ENCODE measurements at regions not wholly inside any gene's neighbourhood (a gene's known extent, or its start where the extent isn't known, plus 50 kb on each side); places are given as distances from the start of the nearest gene placed in this dataset.
"Not testable (repeated sequence)": the region's sequence is repeated elsewhere in the genome, so short reads cannot be mapped to it uniquely, and the experiment has no call there.

DNA sequence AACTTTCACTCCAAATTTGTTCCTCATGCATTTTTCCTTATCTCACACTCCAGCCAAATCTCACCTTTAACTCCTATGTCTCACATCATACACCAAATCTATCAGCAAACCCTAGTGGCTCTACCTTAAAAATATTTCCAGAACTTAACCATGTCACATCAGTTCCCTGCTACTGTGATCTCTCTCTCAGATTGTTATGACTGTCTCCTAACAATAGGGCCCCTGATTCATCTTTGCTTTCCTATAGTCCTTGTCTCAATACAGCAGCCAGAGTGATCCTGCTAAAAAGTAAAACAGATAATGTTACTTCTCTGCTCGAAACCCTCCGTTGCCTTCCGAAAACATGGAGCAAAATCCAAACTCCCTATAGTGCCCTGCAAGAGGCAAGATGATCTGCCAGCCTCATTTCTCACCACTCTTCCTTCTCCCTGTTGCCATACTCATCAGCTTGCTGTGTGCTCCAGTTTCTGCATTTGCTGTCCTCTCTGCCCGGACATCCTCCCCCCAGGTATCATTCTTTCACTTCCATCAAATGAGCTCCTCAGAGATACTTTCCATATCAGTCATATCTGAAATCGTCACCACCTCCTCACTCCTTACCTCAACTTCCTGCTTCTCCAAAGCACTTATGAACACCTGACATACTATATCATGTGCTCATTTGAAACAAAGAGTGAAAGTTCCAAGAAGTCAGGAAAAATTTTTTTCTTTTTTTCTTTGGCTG is 293.4 kb upstream of the NR3C2 start:
- DNase-seq: peak; percentile 50

DNA sequence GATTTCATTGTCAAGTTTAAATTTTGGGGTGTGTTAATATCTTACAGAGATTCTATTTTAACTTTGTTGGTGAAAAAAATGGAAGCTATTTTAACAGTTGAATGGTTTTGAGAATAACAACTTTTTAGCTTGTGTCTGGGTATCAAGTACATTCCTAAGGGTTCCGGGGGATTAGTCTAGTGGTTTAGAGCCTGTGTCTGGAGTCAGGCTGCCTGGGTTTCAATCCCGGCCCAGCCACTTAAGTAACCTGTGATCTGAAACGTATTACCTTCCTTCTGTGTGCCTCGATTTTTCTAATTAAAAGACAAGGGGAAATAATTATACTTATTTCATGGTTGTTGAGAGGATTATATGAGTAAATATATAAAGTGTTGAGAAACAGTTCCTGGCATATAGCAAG is 288.6 kb upstream of the NR3C2 start:
- no peak for DNase-seq

DNA sequence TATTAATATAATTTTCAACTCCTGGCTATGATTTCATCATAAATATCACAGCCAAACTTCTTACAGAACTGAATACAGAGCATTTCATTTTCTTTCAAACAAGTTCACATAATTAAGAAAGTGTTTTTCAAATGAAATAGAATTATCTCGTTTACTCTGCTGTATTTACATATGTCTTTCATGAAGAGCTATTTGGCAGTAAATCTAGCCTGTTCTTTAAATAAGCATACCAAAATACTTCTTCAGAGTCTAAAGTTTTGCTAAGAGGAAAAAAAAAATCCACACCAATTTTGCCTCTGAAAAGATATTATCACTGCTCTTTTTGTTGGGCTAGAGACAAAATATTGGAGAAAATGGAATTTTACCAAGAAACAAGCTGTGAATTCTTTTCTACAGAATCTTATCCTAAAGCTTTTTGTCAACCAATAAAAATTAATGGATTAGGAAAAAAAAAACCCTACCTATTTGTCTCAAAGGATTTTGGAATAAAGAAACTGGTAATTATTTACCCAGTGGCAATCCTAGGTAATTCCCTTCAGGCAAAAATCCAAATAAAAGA is 287.9 kb upstream of the NR3C2 start:
- no peak for DNase-seq

DNA sequence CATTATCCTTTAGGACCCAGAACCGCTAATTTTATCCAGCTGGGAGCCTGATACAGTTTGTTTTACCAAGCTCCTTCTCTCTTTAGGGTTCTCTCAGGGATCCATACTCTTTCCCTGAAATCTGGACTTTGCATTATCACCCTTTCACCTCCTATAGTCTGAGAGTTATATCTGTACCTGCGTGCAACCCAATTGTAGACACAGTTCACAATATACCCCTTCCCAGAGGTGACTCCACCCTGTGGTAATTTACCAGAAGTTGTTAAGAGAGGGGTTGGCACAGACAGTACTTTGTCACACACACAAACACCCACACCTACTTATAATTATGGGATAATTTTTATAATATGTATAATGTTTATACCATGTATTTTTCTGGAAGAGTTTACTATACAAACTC is 275.8 kb upstream of the NR3C2 start:
- DNase-seq: no peak

DNA sequence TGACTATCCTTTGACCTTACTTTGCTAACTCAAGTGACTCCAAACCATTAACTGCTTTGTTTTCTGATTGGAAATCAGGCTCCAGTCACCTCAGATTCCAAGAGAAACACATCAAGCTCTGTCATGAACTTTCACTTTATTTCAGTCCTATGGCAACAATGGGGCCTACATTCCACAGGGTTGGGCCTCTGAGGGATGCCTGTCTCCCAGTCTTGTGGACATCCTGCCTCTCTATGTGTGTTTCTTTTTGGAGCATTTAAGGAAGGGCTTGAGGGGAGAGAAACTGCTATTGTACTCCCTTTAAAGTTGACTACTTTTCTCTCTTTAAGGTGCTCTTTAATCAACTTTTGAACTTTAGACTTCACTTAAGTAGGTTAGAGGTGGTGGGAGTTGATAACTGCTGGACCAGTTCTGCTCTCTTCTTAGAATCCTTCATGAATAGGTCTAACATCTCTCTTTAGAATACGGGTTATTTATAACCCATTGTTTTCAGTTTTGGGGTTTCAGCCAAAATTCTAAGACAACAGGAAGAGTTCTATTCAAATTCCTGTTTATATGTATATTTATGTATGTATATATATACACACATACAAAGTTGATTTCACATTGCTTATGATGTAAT is 274.3 kb upstream of the NR3C2 start:
- no peak for DNase-seq

DNA sequence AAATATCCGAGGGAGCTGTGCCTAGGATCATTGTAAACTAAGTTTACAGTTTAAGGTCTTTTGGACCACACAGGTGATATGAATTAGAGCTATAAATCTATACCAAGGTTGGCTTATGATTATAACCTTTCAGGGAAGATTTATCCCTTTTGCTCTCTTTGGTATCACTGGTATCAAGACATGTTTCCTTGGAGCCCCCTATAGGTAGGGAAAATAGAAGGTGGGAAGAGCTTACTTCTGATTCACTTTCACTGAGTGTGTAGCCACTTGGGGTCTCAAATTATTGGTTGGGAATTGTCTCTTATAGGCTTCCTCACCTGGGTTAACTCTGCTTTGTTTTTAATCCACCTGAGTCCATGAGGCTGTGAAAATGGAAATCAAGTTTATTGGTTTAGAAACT is 262.1 kb upstream of the NR3C2 start:
- DNase-seq: no peak

DNA sequence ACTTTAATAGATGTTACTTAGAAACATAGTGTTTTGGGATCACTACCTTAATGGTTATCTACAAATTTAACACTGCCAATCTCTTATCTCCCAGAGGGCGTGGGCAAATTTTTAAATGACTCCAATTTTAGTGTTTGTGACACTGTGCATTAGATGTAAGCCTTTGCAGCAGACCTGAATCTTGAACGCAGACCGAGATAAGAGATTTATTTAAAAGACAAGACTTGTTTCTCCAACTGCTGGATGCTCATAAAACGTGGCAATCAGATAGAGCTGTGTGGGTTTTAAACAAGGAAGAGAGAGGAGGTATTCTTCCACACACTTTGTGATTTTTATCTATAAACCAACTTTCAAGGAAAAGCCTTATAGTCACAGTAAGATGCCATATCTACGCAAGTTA is 252.5 kb upstream of the NR3C2 start:
- no peak for DNase-seq

DNA sequence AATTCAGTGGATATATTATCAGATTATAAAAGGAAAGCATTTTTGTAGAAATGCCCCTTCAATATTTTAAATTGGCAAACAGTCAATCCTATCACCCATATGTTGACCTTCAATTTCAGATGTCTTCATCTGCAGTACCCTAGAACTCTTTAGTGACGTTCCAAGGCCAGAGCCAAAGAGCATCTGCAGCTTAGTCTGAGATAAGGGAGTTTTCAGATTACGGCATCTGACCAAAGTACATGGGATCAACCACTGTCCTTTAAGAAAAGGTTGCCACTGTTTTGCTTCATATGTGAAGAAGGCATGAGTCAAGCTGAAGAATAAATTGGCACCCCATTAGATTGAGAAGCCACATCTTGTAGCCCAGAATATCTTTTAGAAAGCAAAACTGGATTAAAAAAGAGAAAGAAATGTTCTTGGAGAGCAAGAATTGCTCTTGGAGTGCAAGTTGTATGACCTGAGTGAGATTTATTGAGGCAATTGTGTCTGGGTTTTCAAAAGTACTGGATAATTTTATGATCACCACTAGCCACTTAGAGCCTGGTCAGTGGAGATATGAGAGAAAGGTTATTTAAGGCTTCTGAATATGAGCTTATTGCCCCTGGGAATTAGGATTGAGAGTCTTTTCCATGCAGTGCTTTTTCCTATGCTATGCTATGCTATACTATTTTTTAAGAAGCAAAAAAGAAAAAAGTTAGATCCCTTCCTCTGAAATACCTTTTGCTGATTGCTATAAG is 251.9 kb upstream of the NR3C2 start:
- no peak for DNase-seq

DNA sequence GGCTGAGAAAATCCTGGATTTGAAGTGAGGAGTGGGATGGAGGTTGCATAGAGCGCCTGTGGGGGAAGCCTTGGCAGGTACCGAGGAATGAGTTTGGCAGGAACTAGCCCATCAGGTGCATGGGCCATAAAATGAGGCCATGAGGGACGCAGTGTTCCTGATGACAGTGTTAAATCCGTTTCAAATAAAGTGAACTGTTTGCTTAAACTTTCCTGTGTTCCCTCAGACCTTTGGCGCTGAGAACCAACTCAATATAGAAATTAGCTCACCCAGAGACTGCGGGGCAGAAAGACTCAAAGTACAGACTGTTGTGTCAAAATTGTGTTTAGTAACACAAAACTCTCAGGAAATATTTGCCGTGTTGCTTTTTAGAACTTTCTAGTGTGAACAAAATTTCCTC is 250.0 kb upstream of the NR3C2 start:
- DNase-seq: no peak

DNA sequence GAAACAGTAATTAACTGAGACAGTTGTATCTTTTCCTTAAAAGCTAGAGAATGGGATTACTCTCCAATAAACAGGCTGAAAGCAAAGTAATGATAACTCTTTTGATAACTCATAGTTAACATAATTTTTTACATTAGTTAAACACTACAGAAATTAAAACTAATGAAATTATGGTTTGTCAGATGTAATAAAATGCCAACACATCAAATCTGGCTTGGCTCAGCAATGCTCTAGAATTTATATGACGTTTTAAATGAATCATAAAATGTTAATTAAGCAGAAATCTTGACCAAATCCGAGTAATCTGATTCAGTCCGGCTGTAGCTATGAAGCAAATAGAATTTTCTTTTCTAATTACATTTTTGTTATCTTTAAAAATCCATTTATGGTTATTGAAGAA is 244.2 kb upstream of the NR3C2 start:
- DNase-seq: no peak

DNA sequence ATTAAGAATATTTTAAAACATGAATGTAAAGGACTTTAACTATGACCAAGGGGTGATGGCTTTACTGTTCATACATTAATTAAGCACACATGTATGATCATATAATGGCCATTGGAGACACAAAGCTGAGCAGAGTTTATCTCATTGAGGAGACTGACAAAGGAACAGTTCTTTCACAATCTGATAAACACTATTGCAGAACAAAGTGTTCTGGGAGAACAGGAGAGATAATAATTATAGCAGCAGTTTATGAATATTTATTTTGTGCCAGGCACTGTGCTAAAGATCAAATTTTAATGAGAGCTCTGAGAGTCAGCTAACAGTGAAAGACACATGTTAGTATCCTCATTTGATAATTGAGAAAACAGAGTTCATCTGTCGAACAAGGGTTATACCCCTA is 242.4 kb upstream of the NR3C2 start:
- DNase-seq: no peak

DNA sequence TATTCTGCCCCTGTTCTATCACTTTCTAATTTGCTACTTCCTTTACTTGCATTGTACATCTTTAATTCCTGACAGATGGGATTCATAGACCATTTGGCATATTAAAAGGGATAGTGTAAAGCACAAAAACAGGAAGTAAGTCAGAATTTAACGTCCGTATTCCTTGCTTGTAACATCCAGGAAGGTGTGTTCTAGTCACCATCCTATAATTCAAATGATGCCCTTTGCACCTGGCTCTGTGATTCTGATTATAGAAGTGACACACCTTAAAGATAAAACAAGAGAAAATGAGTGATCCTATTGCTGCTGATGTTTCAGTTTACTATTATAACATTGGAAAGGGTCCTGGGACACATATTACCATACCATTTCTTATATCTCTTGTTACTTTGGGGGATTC is 238.7 kb upstream of the NR3C2 start:
- DNase-seq: no peak

DNA sequence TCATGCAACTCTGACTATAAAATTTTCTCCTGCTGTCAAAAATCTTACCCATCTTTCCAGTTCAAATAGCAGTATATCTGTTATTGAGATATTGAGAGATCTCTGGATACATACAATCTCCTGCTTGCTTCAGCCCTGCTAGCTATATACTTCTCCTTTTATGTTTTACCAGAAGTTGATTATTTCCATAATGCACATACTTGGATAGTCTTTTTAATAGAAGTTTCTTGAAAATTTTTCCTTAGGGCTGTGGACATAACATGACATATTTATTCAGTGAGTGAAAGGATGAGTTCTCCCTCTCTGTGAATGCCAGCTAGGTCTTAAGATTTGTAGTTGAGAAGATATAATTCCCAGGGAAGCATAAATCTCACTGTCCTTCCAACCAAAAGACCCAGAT is 234.1 kb upstream of the NR3C2 start:
- DNase-seq: no peak

DNA sequence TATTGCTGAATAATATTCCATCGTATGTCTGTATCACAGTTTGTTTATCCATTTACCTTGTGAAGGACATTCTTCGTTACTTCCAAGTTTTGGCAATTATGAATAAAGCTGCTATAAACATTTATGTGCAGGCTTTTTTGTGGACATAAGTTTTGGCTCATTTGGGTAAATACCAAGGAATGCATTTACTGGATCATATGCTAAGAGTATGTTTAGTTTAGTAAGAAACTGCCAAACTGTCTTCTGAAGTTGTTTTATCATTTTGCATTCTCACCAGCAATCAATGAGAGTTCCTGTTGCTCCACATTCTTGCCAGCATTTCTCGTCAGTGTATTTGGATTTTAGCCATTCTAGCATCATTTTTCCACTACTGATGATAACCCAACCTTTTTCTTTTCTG is 232.7 kb upstream of the NR3C2 start:
- no peak for DNase-seq

DNA sequence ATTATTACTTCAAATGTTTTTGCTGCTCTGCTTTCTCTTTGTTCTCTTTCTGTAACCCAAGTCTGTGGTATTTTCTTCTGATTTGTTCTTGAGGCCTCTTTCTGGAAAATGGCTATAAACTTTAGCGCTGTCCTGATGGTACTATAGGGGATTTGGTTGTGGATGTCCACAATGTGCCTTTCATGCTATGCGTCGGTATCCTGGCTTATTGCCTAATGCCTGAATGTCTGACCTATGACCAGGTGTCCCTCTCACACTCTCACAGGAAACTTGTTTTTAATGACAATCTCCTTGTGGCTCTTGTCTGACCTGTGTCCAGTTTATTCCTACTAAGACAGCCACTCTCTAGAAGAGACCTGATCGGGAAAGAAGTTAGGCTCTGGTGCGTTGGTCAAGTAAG is 222.4 kb upstream of the NR3C2 start:
- no peak for DNase-seq

DNA sequence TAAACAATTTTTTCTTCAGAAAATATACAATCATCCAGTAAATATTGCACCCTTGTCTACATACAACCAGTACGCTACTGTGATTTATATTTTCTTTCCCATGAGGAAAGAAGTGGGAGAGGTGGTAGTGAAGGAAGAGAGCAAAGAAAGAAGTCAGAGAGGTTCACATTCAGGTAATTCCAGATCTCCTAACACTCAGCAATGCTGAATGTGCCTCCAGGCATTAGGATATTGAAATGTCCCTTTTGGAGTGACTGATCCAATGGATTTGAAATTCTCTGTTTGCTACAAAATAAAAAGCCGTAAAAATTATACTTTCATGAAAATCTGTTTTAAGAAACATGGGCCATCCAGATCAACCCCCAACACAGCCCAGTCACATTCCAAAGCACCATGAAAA is 211.9 kb upstream of the NR3C2 start:
- DNase-seq: no peak

DNA sequence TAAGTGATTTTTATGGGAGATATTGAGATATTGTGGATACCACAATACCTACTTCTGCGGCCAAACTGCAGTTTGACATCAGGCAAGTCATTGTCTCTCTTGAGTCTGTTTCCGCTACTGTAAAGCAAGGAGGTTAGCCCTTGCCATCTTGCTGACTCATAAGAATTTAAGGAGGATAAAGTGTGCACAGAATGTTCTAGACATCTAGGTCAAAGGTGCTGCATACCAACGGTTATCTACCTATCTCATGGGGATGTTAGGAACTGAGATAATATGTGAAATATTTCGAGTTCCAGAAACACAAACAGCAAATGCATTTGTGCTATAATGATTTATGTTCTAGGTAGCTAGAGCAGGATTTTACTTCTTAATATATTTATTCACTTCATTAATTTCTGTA is 211.5 kb upstream of the NR3C2 start:
- no peak for DNase-seq

DNA sequence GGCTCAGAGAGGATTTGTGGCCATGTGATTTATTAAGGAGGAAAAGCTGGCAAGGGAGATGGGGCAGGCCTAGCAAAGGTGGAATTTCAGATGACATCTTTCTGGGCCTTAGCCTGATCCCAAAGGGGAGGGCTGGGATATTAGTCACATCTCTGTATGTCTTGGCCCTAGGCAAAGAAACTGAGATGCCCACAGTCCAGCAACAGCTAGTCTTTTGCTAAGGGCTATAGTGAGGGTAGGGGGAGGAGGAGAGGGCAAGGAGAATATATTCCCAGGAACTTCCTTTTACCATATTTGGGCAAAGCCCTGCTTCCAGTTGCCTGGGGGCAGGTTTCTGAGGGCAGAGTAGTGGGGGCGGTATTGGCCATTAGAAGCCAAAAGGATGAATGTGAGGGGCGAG is 209.8 kb upstream of the NR3C2 start:
- DNase-seq: no peak

DNA sequence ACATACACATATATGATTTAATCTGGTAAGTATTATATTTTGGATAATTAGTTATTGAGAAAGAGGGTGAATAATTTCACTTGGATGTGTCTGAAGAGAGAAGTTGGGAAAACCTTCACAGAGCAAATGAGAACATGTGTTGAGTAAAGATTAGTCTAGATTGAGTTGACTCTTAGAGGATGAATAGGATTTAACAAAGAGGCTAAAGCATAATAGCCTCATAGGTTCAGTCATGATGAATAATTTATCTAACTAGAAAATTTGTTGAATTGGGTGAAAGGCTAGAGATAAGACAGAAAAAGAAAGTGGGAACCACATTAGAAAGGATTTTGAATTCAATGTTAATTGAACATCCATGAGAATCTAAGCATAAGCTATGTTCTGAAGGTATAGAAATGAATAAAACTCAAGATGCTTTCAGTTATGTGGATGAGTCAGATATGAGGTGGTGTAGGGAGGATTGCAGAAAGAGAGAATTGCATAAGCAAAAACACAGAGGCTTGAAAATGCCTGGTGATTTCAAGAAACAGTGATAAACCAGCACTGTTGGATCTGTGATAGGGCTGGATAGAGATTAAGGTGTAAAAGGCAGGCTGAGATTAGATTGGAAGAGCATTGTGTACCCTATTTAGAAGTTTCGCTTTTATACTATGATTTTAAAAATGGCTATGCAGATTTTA is 207.6 kb upstream of the NR3C2 start:
- peak; percentile 28 for DNase-seq

DNA sequence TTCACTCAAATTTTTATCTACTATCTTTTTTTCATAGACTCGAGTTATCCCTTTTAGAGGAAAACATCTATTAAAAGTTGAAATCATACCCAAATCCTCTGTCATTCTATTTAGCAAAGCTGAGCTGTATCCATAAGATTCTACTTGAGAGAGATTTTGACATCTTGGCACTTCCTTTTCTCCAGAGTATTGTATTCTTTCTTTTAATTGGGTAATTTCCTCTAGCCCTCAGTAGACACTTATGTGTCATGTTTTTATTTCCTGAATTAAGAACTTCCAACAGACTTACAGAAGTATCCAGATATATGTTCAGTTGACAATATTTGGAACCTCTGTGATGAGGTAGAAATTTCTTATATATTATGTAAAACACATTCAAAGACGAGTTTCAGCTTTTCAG is 201.6 kb upstream of the NR3C2 start:
- no peak for DNase-seq

DNA sequence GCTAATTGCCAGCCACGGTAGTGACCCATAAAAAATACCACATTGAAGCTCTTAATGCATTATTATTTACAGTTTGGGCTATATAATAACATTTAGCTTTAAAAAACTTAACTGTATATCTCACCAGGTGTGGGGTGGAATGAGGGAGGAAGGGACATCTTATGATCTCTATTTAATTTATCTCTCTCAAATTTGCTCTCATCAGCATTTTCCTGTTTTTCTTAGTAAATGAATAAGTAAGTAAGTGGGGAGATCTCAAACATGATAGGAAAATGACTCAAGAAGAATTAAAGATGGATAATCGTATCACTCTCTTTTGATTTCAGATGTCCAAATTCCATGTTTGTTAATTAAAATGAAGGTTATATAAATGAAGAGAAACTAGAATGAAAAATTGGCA is 200.7 kb upstream of the NR3C2 start:
- DNase-seq: no peak

DNA sequence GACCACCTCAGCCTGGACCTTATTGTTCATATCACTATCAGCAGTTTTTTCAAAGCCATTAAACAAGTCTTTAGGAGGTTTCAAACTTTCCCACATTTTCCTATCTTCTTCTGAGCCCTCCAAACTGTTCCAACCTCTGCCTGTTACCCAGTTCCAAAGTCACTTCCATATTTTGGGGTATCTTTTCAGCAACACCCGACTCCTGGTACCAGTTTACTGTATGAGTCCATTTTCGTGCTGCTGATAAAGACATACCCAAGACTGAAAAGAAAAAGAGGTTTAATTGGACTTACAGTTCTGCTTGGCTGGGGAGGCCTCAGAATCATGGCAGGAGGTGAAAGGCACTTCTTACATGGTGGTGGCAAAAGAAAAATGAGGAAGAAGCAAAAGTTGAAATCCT is 195.9 kb upstream of the NR3C2 start:
- DNase-seq: not testable (repeated sequence)

DNA sequence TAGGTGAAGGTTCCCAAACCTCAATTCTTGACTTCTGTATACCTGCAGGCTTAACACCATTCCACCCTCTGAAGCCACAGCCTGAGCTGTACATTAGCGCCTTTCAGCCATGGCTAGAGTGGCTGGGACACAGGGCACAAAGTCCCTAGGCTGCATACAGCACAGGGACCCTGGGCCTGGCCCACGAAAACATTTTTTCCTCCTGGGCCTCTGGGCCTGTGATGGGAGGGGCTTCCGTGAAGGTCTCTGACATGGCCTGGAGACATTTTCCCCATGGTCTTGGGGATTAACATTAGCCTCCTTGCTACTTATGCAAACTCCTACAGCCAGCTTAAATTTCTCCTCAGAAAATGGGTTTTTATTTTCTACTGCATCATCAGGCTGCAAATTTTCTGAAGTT is 195.2 kb upstream of the NR3C2 start:
- DNase-seq: not testable (repeated sequence)

DNA sequence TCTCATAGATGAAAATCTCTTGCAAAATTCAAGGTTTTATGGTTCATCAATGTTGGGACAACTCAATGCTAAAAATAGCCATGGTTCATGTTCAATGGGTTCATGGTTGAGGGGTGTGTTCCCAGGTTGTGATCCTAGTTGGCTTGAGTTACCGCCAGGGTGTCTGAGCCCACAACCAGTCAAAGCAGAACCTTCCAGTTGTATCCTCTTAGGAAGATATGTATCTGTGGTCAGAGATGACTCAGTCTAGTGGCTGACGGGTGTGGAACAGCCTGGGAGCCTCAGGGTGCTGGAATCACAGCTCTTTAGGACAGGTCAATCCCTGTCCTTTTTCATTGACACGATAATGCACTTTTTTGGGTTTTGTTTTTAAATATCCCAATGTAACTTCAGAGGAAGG is 192.3 kb upstream of the NR3C2 start:
- DNase-seq: no peak
